Hematopoietic multipotent progenitor cell treated with erythropoietin and hydrocortisone succinate and interleukin-3 and kit ligand, for 17 days (in vitro differentiated cells): ENCODE measurements at regions not wholly inside any gene's neighbourhood (a gene's known extent, or its start where the extent isn't known, plus 50 kb on each side); places are given as distances from the start of the nearest gene placed in this dataset.
"Not testable (repeated sequence)": the region's sequence is repeated elsewhere in the genome, so short reads cannot be mapped to it uniquely, and the experiment has no call there.

Source experiments
- DNase-seq: peaks from one replicate; pipeline ENCODE4 v3.0.0-alpha.2; 2015; ENCODE audit warnings: low spot score

- DNase-seq: not testable (repeated sequence)
These were observed 52.3 kb downstream of the SEPTIN7 start for GRCh38 chr7:35853194-35853593.

GRCh38 chr7:35854311-35854710 lies 53.5 kb downstream of the SEPTIN7 start:
- DNase-seq: no peak

- DNase-seq: no peak
These were observed 55.3 kb downstream of the SEPTIN7 start for GRCh38 chr7:35856175-35856574.

GRCh38 chr7:35860664-35861063 lies 59.8 kb downstream of the SEPTIN7 start:
- no peak for DNase-seq

DNA sequence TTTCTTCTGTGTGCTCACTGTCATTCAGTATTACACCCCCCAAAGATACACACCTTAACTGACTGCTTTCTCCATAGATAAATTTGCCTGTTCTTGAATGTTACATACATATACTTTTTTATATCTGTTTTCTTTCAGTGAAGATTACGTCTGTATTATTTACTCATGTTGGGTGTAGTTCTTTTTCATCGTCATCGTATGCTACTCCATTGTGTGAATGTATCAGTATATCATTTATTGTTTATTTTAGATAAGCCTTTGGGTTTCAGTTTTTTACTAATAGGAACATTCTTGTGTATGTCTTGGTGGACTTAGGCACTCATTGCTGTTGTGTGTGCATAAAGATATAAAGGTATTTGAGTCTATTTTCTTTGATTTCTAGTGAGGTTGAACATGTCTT lies 64.4 kb downstream of the SEPTIN7 start:
- DNase-seq: no peak

DNA sequence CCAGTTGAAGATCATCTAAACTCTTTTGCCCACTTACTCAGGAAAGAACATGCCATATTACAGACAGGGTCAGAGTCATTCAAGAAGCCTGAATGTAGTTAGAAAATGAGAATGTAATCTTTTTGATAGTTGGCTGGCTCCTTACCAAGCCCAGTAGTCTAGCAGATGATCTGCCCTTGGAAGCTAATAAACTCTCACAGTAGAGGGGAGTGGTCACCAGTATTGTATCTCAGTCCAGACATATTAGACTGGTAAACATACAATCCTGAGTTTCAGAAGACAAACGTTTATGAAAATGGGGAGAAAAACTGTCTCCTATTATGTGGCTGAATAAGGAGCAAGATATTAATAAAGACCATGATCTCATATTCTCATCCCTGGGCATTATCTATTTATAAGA lies 65.3 kb downstream of the SEPTIN7 start:
- no peak for DNase-seq

DNA sequence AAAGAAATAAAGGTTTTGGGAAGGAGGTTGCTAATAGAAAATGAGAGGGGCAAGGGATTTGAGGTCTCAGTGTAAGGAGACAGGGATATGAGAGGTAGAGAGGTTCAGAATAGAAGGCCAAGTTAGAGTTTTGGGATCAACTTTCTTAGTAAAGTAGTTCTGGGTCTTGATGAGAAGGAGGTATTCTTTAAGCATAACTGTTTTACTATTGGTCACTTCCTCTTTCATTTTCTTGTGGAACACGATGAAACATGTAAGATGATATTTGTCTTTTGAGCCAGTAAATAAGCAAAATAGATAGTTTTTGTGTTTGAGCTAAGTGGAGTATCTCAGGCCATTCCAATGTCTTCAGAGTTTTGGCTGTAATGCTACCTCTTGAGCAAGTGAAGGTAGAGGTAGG lies 68.3 kb downstream of the SEPTIN7 start:
- DNase-seq: not testable (repeated sequence)

DNA sequence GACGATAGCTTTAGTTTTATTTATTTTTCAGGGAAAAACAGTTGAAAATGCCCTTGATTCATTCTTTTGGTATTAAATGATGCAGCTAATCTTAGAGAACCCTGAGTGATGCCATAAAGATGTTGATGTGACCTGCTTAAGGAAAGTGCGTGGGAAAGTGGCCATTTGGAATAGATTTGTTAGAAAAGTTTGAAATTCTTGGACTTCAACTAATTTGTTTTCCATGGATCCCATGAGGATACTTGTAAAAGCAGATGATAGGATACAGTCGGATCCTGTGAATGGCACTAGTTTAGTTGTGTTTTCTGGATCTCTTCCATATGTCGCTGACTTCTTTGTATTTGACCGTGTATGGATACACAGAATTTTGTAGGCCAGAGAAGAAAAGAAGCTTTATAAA lies 69.0 kb downstream of the SEPTIN7 start:
- DNase-seq: no peak

DNA sequence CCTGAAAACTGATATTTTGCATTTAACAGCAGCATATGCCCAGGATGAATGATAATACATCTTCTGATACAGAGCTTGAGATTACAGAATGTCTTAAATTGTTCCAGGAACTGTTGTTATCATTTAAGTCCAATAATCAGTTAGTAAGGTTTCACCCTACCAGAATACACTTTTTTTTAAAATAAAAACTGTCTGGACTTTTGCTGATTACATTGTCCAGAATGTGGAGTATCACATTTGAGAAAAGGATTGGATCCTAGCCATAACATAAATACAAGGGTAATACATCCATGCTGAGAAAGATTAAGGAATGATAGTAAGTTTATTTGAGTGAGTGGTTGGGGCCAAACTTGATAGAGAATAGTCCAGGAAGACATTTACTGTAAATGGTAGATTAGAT lies 71.0 kb downstream of the SEPTIN7 start:
- no peak for DNase-seq

- no peak for DNase-seq
These were observed 74.0 kb downstream of the SEPTIN7 start for GRCh38 chr7:35874886-35875285.

- DNase-seq: no peak
These were observed 74.4 kb downstream of the SEPTIN7 start for GRCh38 chr7:35875292-35875691.

DNA sequence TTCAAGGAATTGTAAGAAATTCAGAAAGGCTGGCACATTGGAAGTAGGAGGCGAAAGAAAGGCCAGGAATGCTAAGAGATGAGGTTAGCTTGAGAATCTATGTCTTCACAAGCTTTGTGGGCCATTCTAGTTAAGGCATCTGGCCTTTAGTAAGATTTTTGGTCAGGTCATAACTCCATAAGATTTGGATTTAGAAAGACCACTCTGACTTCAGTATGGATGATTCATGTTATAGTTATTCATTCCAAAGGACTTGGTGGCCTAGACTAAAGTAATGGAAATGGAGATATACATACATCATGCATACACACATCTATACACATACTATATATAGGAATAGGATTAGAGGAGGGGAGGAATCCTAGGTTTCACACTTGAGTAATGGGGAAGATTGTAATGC lies 77.5 kb downstream of the SEPTIN7 start:
- no peak for DNase-seq

DNA sequence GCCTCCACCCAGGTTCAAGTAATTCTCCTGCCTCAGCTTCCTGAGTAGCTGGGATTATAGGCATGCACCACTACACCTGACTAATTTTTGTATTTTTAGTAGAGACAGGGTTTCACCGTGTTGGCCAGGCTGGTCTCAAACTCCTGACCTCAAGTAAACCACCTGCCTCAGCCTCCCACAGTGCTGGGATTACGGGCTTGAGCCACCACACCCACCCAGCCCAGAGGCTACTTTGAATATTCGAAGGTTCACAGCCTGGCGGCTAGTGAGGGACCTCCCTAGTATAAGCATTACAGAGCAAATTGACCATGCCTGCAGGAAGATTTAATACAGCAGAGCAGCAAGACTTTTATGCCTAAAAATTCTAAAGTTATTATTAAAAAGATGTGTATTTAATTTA lies 86.6 kb downstream of the SEPTIN7 start:
- not testable (repeated sequence) for DNase-seq

GRCh38 chr7:35889001-35889400 lies 88.1 kb downstream of the SEPTIN7 start:
- no peak for DNase-seq

DNA sequence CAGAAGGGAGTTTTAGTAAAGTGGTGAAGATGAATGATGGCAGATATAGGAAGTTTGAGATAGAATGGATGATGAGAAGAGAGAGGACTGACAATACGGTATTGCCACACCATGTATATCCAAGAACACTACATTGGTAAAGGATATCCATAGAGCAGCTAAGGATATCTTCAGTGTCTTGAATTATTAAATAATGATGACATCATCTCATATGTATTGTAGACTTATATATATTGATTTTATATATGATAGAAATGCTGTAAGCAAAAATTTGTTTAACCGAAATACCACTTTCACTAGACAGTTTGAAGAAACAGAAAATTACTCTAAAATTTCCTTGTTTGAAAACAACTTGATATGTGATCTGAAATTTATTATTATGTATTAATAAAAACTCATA lies 89.0 kb downstream of the SEPTIN7 start:
- no peak for DNase-seq

- no peak for DNase-seq
These were observed 90.4 kb downstream of the SEPTIN7 start for GRCh38 chr7:35891004-35891830.

- no peak for DNase-seq
These were observed 92.8 kb downstream of the SEPTIN7 start for GRCh38 chr7:35893649-35894048.

DNA sequence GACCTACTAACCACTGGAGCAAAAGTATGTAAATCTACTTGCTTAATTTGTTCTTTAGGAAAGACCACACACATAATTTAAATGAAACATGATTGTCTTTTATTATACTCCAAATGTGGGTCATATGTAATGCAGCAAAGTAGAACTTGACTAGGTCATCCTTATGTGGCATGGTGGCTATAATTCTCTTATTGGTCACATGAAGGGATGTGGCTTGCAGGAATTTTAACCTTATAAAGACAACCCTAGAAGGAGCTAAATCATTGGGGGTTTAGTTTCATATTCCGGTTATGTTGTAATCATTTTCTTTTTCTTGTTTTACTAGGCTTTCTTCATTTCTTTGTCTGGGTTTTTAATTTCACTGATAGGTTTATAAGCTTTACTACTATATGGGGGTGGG lies 93.9 kb downstream of the SEPTIN7 start:
- no peak for DNase-seq

GRCh38 chr7:35900651-35901050 lies 99.8 kb downstream of the SEPTIN7 start:
- no peak for DNase-seq

DNA sequence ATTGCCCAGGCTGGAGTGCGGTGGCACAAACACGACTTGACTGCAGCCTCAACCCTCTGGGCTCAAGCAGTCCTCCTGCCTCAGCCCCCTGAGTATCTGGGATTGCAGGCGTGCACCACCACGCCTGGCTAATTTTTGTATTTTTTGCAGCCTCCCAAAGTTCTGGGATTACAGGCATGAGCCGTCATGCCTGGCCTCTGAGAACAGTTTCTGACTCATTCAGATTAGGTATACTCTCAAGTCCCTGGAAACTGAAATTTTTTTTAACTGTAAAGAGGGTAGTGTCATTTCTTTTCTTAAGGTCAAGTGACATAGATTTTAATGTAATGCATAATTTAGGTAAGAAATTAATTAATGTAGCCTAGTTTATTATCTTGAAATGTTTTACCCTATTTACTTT lies 104.7 kb downstream of the SEPTIN7 start:
- DNase-seq: no peak

GRCh38 chr7:35906191-35906908 lies 105.5 kb downstream of the SEPTIN7 start:
- peak; percentile 86 for DNase-seq

DNA sequence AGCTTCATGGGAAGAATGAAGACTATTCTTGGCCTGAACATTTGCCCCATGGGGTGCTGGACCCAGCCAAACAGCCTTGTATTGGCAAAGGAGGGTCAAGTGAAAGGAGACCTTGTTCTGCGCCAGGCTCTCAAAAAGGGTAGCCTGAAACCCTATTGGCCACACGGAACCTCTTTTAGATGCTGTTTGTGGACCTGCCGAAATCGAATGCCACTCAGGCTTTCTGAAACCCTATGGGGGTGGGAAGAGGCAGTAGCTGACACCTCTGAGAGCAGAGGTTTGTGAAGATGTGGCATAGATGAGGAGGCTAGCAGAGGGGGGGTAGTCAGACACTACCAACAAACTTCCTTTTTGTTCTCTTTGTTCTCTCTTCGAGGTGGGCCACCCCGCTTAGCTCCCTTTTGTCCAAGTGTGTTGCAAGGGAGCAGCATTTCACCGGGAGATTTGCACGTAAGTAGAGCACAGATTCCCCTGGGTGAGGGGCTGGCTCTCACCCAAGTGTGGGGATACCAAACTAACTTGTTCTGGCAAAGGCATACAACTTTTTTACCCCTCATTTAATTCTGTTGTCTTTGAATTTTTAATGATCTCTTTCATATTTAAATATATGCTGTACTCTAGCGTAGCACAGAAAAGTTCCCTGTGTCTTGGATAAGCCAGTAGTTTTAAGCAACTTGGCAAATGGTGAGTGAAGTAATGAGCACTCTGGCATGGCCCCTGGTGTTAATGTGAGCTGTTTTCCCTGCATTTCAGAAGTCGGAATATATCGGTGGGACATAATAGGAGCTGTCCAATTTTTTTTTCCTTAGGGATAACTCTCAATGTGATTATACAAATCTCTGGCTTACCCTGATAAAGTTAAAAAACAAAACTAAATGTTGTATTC lies 107.7 kb downstream of the SEPTIN7 start:
- no peak for DNase-seq
